Common myeloid progenitor, CD34-positive (primary cell): ENCODE measurements at regions not wholly inside any gene's neighbourhood (a gene's known extent, or its start where the extent isn't known, plus 50 kb on each side); places are given as distances from the start of the nearest gene placed in this dataset.
"Not testable (repeated sequence)": the region's sequence is repeated elsewhere in the genome, so short reads cannot be mapped to it uniquely, and the experiment has no call there.

Experiments
- CTCF ChIA-PET: fragments of 350-600 bp; sonication (Branson Sonifier 250); formaldehyde crosslinking; loops from one replicate; lab custom pipeline; 2021; ENCODE audit warnings: antibody characterized with exemption; lab: Charles Lee
- POLR2A ChIA-PET: fragments of 350-600 bp; sonication (Branson Sonifier 250); formaldehyde crosslinking; loops from one replicate; lab custom pipeline; 2021; ENCODE audit warnings: antibody characterized with exemption; lab: Charles Lee
- DNase-seq, 3 donors: peaks; one replicate each; pipeline versions ENCODE4 v3.0.0 to v3.0.0-alpha.2; 2013
- H3K27ac ChIP-seq, 2 experiments: 1 replicate in 1 of 2; 2 replicates in 1 of 2; pipeline ENCODE4 v1.7.0; 2013; ENCODE audit warnings: inconsistent platforms in 2 of 2, low read length in 2 of 2, mild to moderate bottlenecking in 2 of 2, low read depth in 1 of 2, moderate library complexity in 1 of 2; ENCODE audit not compliant: severe bottlenecking in 2 of 2, insufficient read depth in 1 of 2, poor library complexity in 1 of 2
- H3K27me3 ChIP-seq, 5 experiments: replicated peaks in 2 of 5; 1 replicate in 3 of 5; 2 replicates in 2 of 5; pipeline versions ENCODE4 v1.6.1 to v1.7.0; 2013; ENCODE audit warnings: low read length in 4 of 5, mild to moderate bottlenecking in 2 of 5, moderate library complexity in 2 of 5, inconsistent platforms in 1 of 5; ENCODE audit not compliant: insufficient read depth in 5 of 5, control insufficient read depth in 4 of 5
- H3K36me3 ChIP-seq, 4 experiments: 1 replicate in 2 of 4; 2 replicates in 2 of 4; pipeline versions ENCODE4 v1.6.1 to v1.7.0; 2013; ENCODE audit warnings: low read length in 3 of 4, control low read depth in 1 of 4, mild to moderate bottlenecking in 1 of 4; ENCODE audit not compliant: control insufficient read depth in 4 of 4, insufficient read depth in 4 of 4
- H3K4me1 ChIP-seq, 4 experiments: 1 replicate in 3 of 4; 2 replicates in 1 of 4; pipeline versions ENCODE4 v1.6.1 to v1.7.1; 2013; ENCODE audit warnings: low read length in 3 of 4, mild to moderate bottlenecking in 3 of 4, control low read depth in 1 of 4, inconsistent platforms in 1 of 4, moderate library complexity in 1 of 4; ENCODE audit not compliant: control insufficient read depth in 4 of 4, insufficient read depth in 4 of 4; ENCODE audit errors: control extremely low read depth in 1 of 4
- H3K4me3 ChIP-seq, 7 experiments: 1 replicate in 4 of 7; 2 replicates in 3 of 7; pipeline versions ENCODE4 v1.5.1 to v1.7.0; 2013; ENCODE audit warnings: mild to moderate bottlenecking in 7 of 7, low read length in 6 of 7, moderate library complexity in 6 of 7, inconsistent platforms in 2 of 7, low read depth in 2 of 7, control low read depth in 1 of 7; ENCODE audit not compliant: insufficient read depth in 4 of 7, control insufficient read depth in 1 of 7; ENCODE audit errors: extremely low read depth in 1 of 7
- H3K9me3 ChIP-seq, 5 experiments: 1 replicate in 4 of 5; 2 replicates in 1 of 5; pipeline versions ENCODE4 v1.6.1 to v1.7.1; 2013; ENCODE audit warnings: low read length in 4 of 5, mild to moderate bottlenecking in 2 of 5, inconsistent platforms in 1 of 5, low read depth in 1 of 5, moderate library complexity in 1 of 5; ENCODE audit not compliant: control insufficient read depth in 4 of 5, insufficient read depth in 2 of 5; ENCODE audit errors: control extremely low read depth in 1 of 5
- WGBS: methylation state at CpG from one replicate; pipeline ENCODE4 v1.1.5; 2013; ENCODE audit not compliant: insufficient coverage; 5-methylcytosine and 5-hydroxymethylcytosine counted together

DNA sequence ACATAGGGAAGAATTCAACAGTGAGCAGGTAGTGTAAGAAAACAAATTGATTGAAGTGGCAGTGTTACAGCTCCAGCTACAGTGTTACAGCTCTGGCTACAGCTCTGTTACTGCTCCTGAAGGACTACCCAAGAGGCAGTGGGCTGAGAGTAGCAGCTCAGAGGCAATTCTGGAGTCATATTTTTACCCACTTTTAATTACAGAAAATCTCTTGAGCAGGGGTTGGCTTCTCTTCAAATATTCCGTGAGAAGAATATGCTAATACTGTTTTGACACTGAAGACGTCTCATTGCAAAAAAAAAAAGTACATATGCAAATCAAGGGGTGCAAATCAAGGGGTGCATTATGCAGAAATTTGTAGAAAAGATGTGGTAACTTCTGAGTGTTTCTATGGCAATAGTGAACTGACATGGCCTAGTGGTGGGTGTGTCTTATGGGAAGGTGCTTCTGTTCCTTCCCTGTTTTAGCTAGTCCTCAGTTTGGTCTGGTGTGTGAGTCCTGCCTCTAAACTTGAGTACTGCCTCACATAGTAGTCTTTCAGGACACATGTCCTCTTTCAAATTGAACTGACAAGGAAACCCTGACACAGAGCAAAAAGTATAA is 630.8 kb upstream of the AMELY start:
- ChIA-PET CTCF (no interaction called here), POLR2A (no interaction called here)
- Histone ChIP-seq H3K4me3 (no peak overlapping the region), H3K9me3 (no peaks in the 10 kb centered on the region), H3K27ac (no peak overlapping the region), H3K4me1 (no peaks in the 10 kb centered on the region), H3K36me3 (no peaks in the 10 kb centered on the region), H3K27me3 (no peaks in the 10 kb centered on the region)
- no CpG with 5 or more reads among the region's 2 CpGs for WGBS
- DNase-seq, result no peak

DNA sequence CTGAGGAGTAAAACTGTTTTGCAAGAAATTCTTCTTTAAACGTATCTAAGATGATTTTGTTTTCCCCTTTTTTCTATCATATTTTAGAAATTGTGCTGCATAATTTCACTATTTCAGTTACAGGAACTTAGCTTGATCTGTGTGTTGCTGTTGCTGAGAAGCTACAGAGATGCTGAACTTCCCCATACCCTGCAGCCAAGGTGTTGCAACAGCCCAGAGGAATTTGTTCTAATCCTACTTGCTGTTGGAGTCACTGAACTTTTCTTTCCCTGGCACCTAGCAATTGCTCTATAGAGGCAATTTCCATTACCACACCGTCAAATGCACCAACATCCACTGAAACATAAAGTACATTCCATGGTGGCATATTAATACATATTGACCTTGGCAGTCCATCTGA is 617.8 kb upstream of the AMELY start:
- DNase-seq, result no peak
- WGBS, result no CpG with 5 or more reads among the region's 2 CpGs
- Histone ChIP-seq H3K4me1 (no peaks in the 10 kb centered on the region), H3K27ac (no peak overlapping the region), H3K27me3 (no peaks in the 10 kb centered on the region), H3K4me3 (no peak overlapping the region), H3K9me3 (no peaks in the 10 kb centered on the region), H3K36me3 (no peaks in the 10 kb centered on the region)
- CTCF ChIA-PET, result no interaction called here
- POLR2A ChIA-PET, result no interaction called here

DNA sequence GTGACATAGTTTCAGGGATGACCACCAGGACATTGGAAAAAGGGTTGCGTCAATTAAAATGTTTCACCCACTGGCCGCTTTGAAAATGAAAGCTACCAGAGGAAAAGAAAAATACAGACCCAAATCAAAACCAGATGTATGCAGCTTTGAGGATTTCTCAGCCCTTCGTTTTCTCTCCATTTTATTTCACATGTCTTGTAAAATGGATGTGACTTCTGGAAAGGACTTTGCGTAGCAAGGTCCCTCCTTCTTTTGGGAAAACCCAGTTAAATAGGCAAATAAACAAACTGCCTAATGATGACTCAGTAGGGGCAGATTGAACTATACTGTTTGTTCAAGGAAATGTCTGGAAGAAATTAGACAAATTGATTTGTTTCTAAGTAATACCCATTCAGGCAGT is 616.0 kb upstream of the AMELY start:
- H3K4me1 ChIP-seq, POLR2A ChIA-PET, H3K9me3 ChIP-seq, H3K27ac ChIP-seq, H3K27me3 ChIP-seq, H3K36me3 ChIP-seq, DNase-seq, CTCF ChIA-PET, H3K4me3 ChIP-seq: not testable (repeated sequence)
- WGBS, result no CpG with 5 or more reads among the region's 4 CpGs

DNA sequence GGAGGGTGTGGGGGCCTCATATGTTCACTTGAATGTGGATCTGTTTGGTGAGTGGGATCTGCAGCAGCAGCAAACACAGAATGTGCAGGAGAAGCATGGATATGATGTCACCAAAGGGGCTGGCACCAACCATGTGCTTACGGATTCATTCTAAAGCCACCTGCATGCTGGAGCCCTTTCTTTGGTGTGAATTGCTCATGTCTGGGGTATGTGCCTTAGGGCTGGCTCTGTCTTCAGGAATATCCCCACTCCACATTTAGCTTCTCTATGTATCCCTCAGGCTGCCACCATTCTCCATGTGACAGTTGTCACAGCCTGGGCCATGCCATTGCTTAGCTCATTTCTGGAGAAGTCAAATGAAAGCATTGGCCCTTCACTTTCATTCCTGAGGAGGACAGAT is 606.8 kb upstream of the AMELY start:
- Histone ChIP-seq H3K4me1 (no peaks in the 10 kb centered on the region), H3K27ac (no peak overlapping the region), H3K4me3 (no peak overlapping the region), H3K36me3 (no peaks in the 10 kb centered on the region), H3K9me3 (no peaks in the 10 kb centered on the region), H3K27me3 (no peaks in the 10 kb centered on the region)
- DNase-seq, result no peak
- ChIA-PET POLR2A (no interaction called here), CTCF (no interaction called here)
- no CpG with 5 or more reads among the region's 1 CpG for WGBS

DNA sequence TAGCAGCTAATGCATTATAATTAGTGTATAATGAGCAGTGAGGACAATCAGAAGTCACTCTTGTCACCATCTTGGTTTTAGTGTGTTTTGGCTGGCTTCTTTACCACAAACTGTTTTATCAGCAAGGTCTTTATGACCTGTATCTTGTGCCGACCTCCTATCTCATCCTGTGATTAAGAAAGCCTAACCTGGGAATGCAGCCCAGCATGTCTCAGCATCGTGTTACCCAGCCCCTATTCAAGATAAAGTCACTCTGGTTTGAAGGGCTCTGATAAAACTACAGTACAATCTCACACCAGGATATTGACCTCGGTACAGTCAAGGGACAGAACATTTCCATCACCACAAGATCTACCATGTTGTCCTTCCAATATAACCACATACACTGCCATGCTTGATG is 604.7 kb upstream of the AMELY start:
- no CpG with 5 or more reads among the region's 3 CpGs for WGBS
- DNase-seq, result no peak
- H3K4me1 ChIP-seq, result no peaks in the 10 kb centered on the region
- no peak overlapping the region for H3K4me3 ChIP-seq
- H3K27ac ChIP-seq, result no peak overlapping the region
- H3K27me3 ChIP-seq, result no peaks in the 10 kb centered on the region
- H3K9me3 ChIP-seq, result no peaks in the 10 kb centered on the region
- CTCF ChIA-PET, result no interaction called here
- POLR2A ChIA-PET, result no interaction called here
- H3K36me3 ChIP-seq, result no peaks in the 10 kb centered on the region

DNA sequence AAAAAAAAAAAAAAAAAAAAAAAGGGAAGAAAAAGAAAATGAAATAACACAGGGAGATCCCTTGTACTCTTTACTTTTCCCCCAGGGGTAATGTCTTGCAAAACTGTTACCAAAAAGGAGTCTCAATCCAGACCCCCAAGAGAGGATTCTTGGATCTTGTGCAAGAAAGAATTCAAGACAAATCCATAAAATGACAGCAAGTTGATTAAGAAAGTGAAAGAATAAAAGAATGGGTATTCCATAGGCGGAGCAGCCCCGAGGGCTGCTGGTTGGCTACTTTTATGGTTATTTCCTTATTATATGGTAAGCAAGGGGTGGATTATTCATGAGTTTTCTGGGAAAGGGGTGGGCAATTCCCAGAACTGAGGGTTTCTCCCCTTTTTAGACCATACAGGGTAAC is 604.3 kb upstream of the AMELY start:
- DNase-seq, result no peak
- no CpG with 5 or more reads among the region's 2 CpGs for WGBS
- Histone ChIP-seq H3K4me3 (no peak overlapping the region), H3K27me3 (no peaks in the 10 kb centered on the region), H3K9me3 (no peaks in the 10 kb centered on the region), H3K27ac (no peak overlapping the region), H3K36me3 (no peaks in the 10 kb centered on the region), H3K4me1 (no peaks in the 10 kb centered on the region)
- ChIA-PET POLR2A (no interaction called here), CTCF (no interaction called here)

DNA sequence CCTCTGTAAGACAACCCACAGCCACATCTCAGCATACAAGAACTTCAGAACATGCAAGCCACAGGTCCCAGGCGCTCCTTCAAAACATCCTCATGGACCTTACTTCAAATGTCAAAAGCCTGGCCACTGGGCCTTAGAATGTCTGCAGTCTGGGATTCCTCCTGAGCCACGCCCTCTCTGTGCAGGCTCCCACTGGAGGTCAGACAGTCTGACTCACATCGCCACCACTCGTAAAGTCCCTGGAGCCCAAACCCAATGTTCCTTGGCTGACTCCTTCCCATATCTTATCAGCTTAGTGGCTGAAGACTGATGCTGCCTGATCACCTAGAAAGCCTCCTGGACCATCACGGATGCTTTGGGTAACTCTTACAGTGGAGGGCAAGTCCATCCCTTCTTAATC is 591.3 kb upstream of the AMELY start:
- Histone ChIP-seq H3K9me3 (no peaks in the 10 kb centered on the region), H3K27ac (no peak overlapping the region), H3K4me3 (no peak overlapping the region), H3K27me3 (no peaks in the 10 kb centered on the region), H3K4me1 (no peaks in the 10 kb centered on the region), H3K36me3 (no peaks in the 10 kb centered on the region)
- POLR2A ChIA-PET, result no interaction called here
- CTCF ChIA-PET, result no interaction called here
- WGBS, result no CpG with 5 or more reads among the region's 5 CpGs
- DNase-seq, result no peak
